ENCODE measurements at regions not wholly inside any gene's neighbourhood (a gene's known extent, or its start where the extent isn't known, plus 50 kb on each side); places are given as distances from the start of the nearest gene placed in this dataset.
"Not testable (repeated sequence)": the region's sequence is repeated elsewhere in the genome, so short reads cannot be mapped to it uniquely, and the experiment has no call there.

DNA sequence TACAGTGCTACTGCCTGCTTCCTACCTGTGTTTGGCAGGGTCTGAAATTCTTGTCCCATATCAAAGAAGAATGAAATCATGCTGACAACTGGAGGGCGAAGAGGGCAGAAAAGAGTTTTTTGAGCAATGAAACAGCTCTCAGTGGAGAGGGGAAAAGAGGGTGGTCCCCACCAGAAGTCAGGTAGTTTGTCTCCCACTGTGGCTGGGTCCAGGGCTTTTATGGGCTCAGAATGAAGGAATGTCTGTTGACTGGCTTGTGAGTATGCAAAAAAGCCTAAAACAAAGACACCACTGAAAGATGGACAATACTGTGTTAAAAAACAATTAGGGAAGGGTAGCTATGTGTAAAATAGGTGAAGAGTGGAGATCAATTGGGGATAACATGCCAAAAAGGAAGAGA lies 115.0 kb downstream of the ADAM29 start:
- DNase-seq (ENCODE audit: missing footprints), result no peak
- ATAC-seq, result no peak
- intact Hi-C loops (cut with DNase I), result no loop called here

DNA sequence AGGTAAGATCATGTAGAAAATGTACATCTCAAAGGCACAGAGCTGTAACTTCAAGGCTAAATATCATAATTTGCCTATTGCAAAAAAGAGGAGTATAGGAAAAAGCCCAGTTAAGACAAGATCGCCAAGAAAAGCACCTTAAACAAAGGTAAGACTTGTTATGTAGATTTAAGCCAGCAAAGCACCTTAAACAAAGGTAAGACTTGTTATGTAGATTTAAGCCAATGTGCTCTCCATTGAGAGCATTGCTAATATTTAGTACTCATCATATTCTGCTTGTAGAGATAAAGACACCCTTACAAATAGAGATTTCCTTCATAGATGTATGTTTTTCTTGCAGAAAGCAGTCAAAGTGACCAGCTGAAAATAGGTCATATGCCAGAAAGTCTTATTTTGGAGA lies 115.8 kb downstream of the ADAM29 start:
- DNase-seq (ENCODE audit: missing footprints) (no peak), ATAC-seq (no peak)
- intact Hi-C loops (cut with DNase I), result no loop called here

DNA sequence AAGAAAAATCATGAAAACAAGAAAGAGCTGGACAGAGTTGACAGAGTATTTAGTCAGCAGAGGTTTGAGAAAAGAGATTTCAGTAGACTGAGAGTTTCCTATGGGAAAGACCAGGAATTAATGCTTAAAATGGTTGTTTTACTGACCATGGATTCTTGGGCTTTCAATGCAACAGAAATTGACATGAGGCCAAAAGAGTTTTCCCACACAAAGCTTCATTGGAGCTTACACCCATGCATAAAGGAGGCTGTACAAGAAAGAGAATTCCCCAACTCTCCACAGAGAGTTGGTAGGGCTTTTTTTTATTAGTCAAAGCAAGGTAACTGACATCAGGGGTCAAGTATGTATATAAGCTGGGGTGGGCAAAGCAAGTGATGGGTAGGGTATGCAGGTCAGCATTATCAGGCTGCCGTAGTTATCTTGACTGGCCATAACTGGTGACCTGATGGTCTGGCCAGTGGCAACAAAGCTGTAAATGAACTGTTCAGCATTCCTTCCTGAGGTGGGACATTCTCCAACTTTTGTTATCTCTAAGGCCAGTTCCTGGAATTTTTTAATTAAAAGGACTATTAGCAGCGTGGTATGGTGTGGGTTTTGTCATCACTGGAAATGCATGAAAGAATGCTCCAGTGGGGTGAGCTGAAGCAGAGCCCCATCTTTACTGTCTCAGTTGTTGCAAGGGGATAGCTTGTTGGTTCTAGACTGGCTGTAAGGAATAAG lies 117.0 kb downstream of the ADAM29 start:
- no peak for ATAC-seq
- intact Hi-C loops (cut with DNase I), result no loop called here

DNA sequence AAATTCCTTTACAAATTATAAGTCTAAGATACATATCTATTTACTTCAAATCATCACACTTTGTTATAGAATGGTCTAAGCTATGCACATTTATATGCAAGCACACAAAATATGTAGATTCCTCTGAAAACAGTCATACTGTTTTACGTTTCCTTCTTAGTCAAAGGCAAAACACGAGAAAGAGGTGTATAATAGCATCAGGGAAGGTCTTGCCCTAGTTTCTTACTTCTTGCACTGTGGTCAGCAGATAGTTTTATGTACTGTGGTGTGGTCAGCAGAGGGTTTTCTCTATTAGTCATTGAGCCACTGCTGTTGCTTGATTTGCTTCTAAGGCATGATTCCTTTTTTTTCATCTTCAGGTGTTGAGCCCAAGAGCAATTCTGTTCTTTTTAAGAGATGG lies 117.7 kb downstream of the ADAM29 start:
- intact Hi-C loops (cut with DNase I), result no loop called here
- ATAC-seq (no peak), DNase-seq (ENCODE audit: missing footprints) (no peak)

More for the DNA sequence above, 117.0 kb downstream of the ADAM29 start:
- DNase-seq (ENCODE audit: missing footprints), result no peak

DNA sequence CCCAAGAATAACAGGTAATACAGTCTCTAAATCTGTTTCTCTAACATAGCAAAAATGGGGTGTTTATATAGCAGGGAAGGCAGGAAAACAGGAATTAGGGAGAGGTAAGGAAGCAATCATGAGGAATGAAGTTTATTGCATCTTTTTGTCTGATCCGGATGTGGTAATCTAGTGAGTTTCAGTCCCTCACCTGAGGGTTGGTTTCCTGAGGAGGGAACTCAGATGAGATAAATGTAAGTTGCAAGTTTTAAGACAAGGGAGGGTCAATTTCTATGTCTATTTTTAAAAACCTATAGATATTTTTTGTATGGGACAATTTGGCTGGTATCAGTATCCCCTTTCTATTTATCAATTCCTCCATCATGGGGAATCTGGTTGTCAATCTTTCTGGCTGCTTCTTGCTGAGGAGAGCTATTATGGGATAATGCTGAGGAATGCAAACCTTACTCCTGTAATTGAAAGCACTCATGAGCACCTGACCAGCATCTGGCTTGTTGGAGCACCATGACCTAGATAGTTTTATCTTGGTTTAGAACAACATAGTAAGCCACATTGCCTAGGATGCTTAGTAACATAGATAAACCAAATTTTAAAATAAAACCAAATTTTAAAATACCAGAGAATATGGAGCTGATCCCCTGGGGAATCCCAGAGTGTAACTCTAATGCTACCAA lies 130.1 kb downstream of the ADAM29 start:
- ATAC-seq (no peak), DNase-seq (ENCODE audit: missing footprints) (no peak)
- intact Hi-C loops (cut with DNase I), result no loop called here

DNA sequence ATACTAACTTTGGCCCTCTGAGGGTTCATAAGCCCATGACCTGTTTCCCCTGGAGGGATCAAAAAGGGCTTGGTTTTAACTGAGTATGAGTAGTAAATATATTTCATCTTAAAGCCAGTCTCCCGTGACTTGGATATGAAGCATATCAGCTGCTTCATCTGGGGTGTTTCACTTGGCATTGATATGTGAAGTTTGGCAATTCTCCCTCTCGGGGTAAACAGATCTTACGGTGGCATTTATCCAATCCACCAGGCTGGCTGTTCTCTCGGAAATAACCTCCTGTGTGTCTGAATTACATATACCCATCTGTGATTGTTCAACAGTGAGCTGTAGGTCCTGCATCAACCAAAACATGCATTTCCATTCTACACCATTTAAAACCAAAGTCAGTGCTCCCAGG lies 130.7 kb downstream of the ADAM29 start:
- intact Hi-C loops (cut with DNase I), result no loop called here

DNA sequence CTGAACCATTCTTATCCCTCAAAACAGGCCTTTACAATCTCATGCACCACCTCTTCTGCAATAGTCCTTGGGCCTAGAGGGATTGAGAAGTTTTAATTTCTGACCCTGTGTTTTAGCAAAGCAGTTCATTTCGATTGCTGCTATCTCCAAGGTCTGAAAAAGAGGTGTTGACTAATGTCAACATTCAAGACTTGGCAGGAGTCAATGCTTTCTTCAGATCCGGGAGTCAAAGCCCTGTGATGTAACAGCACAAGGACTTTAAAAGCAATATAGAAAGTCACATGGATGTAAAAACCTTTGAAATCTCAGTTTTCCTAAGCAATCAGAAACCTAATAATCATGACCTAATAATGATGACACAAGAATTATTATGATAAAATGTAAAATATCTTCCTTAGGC lies 133.8 kb downstream of the ADAM29 start:
- DNase-seq (ENCODE audit: missing footprints), result no peak
- intact Hi-C loops (cut with DNase I), result no loop called here
- ATAC-seq, result no peak

More for the DNA sequence above, 130.7 kb downstream of the ADAM29 start:
- DNase-seq (ENCODE audit: missing footprints) (no peak), ATAC-seq (no peak)

DNA sequence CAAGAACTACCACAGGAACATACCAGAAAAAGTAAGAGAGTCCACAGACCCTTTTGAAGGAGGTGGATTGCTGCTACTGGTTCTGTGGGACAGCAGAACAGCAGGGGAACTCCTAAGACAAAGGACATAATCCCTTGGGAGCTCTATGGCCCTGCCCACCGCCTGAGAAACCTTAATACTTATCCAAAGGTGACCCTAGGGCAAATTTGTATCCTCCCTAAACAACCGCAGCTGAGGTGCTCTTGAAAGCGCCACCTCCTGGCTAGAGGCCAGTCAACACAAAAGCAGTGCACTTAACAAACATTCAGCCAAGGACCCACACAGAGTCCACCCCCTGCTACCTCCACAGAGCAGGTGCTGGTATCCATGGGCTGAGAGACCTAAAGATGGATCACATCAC lies 136.8 kb downstream of the ADAM29 start:
- ATAC-seq (no peak), DNase-seq (ENCODE audit: missing footprints) (no peak)
- intact Hi-C loops (cut with DNase I), result no loop called here

DNA sequence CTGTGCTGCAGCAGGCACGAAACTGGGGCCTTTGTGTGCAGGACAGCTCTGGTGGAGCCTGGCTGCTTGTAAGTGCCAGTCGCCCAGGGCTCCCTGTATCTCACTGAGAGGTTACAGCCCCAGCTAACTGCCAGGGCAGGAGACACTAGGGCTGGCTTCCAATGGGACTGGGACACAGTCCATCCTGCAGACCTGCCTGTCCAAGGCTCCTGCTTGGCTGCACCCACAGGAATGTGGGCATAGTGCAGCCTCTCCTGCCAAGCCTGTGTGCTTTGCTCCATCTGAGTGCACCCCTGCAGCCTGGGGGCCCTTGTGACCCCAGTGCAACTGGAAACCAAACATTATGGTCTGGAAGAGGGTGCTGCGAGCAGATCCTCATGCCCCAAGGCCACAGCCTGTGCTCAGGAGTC lies 144.0 kb downstream of the ADAM29 start:
- DNase-seq (ENCODE audit: missing footprints) (no peak), ATAC-seq (no peak)
- intact Hi-C loops (cut with DNase I), result no loop called here

DNA sequence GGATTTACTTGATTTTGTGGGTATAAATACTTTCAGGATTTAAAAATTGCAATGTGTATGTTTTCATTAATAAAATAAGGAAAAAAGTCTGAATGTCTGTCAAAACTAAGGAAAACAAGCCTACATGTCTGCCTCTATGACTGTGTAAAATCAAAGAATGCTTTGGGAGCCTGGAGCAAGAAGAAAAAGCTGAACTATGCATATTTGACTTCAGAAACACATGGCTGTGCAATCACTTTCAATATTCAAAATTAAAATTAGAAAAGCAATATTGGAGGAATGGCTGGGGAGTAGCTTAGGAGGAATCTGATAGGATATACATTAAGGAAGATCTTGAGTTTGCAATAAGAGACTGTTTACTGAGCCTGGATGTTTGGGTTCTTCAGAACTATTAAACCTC lies 147.1 kb downstream of the ADAM29 start:
- no peak for DNase-seq (ENCODE audit: missing footprints)
- no peak for ATAC-seq
- intact Hi-C loops (cut with DNase I), result no loop called here

DNA sequence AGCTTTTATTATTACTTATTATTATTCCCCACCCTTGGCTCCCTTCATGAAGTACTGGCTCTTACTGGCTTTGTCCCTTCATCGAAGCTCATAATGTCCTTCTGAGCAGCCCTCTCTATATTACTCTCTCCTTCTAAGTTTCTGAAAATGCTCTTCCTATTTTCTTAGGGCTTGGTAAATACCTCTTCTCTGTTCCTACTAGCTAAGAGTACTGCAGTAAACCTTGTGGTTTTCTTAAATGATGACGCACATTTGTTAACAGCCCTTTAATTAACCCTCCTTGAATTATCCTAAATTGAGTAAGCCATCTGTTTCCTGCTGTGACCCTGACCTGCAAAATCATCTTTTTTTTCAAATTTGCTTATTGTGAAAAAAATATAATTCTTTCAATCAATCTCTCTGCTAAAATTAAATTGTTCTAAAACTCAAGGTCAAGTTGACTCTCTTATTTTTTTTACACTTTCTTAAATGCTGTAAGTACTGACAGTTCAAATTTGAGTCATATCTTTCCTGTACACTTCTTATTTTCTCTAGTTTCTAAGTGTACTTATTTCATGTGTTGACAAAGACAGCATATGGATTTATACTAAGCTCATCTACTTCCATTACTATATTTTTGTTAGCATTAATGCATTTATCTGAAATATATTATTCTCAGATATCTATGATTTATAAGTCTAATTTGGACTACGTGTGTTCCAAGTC lies 148.9 kb downstream of the ADAM29 start:
- intact Hi-C loops (cut with DNase I), result no loop called here
- ATAC-seq (no peak), DNase-seq (ENCODE audit: missing footprints) (no peak)

DNA sequence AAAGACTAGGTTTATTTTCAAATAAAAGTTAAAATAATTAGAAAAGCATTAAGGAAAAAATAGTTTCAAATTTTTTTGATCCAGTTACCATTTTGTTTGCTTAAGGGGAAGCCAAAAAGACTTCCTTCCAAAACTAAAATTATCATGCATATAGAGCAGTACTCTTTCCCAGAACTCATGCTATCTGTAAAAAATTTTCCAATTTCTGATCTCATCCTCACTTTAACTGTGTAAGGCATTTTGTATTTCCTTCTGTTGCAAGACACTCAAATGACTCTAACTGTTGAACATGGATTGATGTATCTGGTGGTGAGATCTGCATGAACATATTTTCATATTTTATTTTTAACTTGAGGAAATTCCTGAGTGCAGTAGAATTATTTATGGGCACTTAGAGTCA lies 150.1 kb downstream of the ADAM29 start:
- intact Hi-C loops (cut with DNase I), result no loop called here
- DNase-seq (ENCODE audit: missing footprints) (no peak), ATAC-seq (no peak)

DNA sequence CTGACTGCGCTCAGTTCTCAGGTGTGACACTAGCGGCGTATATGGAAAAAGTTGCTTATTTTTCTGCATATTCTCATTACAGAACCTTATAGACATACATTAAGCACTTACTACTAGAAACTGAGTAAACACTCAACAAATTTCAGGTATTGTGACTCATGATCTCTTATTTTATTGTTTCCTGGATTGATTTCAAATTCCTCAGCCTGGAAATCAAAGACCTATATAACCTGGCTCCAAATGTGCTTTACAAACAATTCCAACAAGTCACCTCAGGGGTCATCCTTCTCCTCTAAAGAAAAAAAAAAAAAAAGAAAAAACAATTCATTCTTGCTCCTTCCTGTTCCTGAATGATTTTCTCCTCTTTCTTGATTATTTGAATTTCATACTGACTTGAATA lies 152.3 kb downstream of the ADAM29 start:
- ATAC-seq, result no peak
- intact Hi-C loops (cut with DNase I), result no loop called here

DNA sequence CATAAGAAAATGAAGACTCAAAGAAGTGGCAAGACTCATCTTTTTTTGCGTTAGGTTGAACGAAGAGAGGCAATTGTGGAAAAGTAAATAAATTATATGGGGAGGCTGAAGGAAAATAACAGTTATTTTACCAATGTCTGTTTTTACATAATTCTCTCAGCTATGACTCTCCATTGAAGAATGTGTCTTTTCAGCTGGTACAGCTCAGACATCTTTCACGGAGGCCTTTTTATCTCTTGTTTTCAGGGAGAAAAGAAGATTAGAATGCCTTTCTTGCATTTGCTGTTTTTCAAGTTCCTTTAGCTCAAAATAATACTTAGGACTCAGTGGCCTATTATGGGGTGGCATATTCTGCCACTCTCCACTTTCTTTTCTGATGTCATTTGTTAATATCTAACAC lies 153.0 kb downstream of the ADAM29 start:
- no peak for DNase-seq (ENCODE audit: missing footprints)
- intact Hi-C loops (cut with DNase I), result no loop called here
- no peak for ATAC-seq

More for the DNA sequence above, 152.3 kb downstream of the ADAM29 start:
- DNase-seq (ENCODE audit: missing footprints), result no peak

DNA sequence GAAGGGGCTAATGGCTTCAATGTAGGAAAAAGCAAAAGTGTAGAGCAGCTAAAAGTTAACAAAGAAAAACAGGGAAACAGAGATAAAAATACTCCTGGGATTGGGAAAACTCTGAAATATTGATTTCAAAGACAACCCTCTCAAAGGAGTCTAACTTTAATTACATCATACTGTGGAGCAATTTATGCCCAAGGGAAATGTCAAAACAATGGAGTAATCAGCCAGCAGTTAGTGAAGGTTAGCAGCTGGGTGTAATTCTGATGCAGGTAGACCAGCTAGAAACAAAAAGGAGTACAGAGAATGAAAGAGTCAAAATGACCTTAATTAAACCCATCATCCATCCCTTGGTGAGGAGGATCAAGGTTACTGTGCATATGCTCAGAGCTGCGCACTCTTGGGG lies 169.0 kb downstream of the ADAM29 start:
- DNase-seq (ENCODE audit: missing footprints) (no peak), ATAC-seq (no peak)
- intact Hi-C loops (cut with DNase I), result no loop called here

DNA sequence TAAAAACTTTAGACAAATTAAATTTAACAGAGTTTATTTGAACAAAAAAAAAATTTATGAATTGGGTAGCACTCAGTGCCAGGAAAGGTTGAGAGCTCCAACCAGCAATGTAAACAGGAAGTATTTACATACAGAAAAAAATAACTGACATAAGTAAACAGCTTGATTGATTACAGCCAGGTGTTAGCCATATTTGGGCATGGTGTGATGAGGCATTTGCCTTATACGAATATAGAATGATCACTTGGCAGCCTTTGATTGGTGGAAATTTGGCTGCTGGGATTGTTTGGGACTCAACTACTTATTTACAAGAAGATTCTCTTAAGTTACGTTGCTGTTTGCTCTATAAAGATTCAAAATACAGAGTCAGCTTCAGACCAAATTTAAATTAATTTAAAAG lies 172.0 kb downstream of the ADAM29 start:
- intact Hi-C loops (cut with DNase I), result no loop called here
- no peak for DNase-seq (ENCODE audit: missing footprints)
- ATAC-seq, result no peak

DNA sequence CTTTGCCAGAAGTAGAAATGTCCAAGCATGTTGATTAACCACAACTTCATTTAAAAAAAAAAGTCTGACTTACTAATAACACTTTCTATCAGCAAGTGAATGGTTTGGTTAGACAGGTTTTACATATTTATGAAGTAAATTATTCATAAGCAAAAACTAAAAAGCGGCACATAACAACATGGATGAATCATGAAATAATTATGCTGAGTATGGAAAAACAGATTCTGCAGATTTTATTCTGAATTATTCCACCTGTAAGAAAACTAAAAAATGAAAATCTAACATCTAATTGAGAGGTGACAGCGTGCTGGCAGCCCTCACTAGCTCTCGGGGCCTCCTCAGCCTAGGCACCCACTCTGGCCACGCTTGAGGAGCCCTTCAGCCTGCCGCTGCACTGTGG lies 173.5 kb downstream of the ADAM29 start:
- intact Hi-C loops (cut with DNase I), result no loop called here
- no peak for ATAC-seq
- DNase-seq (ENCODE audit: missing footprints), result no peak

DNA sequence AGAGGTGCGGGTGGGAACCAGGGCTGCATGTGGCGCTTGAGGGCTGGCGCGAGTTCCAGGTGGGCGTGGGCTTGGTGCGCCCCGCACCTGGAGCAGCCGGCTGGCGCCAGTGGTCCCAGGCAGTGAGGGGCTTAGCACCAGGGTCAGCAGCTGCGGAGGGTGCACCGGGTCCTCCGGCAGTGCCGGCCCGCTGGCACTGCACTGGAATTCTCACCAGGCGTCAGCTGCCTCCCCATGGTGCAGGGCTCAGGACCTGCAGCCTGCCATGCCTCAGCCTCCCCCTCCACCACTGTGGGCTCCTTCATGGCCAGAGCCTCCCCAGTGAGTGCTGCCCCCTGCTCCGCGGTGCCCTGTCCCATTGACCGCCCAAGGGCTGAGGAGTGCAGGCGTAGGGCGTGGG lies 174.0 kb downstream of the ADAM29 start:
- peak; percentile 49 for DNase-seq (ENCODE audit: missing footprints)
- intact Hi-C loops (cut with DNase I), result no loop called here
- no peak for ATAC-seq

DNA sequence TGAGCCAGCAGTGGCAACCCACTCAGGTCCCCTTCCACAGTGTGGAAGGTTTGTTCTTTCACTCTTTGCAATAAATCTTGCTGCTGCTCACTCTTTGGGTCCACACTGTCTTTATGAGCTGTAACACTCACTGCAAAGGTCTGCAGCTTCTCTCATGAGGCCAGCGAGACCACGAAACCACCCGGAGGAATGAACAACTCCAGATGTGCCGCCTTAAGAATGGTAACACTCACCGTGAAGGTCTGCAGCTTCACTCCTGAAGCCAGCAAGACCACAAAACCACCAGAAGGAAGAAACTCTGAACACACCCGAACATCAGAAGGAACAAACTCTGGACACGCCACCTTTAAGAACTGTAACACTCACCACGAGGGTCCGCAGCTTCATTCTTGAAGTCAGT lies 174.9 kb downstream of the ADAM29 start:
- DNase-seq (ENCODE audit: missing footprints); ATAC-seq; intact Hi-C loops (cut with DNase I): not testable (repeated sequence)

DNA sequence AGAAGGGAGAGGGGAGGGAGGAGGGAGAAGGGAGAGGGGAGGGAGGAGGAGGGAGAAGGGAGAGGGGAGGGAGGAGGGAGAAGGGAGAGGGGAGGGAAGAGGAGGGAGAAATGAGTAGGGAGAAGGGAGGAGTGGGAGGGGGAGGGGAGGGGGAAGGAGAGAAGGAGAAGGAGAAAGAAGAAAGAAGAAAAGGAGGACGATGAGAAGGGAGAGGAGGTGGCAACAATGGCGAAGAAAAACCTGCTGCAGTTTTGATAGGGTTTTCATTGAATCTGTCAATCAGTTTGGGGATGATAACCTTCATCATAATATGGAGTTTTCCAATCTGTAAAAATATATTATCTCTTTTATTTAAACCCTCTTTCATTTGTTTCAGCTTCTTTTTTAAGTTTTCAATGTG lies 185.2 kb downstream of the ADAM29 start:
- intact Hi-C loops (cut with DNase I), result no loop called here
- DNase-seq (ENCODE audit: missing footprints), result no peak
- ATAC-seq, result no peak

All from Right ventricle myocardium inferior (tissue), 1 donor.